ENCODE measurements at regions not wholly inside any gene's neighbourhood (a gene's known extent, or its start where the extent isn't known, plus 50 kb on each side); places are given as distances from the start of the nearest gene placed in this dataset.

DNA sequence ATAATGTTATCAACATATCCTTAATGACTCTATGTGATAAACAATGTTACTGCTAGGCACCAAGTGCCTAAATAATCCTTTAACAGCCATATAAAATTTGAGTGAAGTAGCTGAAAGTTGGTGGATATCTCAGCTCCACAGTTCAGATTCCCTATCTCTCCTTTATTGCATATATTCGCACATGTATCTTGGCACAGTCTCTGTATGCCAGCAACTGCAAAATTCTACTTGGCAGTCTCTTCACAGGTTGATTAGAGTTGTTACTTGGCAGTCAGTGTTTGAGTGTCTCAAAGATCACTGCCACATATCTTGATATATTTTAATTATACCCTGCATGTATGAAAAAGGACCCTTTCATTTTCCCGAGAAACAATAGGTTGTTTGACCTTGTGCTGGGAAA is 879.3 kb downstream of the OLFM4 start:
- DNase-seq = no peak

DNA sequence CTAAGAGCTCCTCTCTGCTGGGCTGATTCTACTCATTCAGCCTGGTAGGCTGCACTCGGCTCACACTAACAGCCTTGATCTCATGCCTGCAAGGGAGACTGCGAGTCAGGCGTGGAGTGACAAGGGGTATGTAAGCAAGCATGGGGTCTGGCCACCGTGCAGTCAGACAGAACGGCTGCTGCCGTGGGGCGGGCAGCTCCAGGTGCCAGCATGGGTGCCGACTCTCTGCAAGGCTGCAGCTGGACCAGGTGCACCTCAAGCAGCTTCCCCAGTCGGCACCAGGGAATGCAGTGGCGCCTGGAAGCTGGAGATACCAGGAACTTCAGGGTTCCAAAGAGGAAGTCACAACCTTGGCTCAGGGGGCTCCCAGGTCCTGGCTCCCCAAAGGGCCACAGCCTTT is 892.3 kb downstream of the OLFM4 start:
- no peak for DNase-seq

DNA sequence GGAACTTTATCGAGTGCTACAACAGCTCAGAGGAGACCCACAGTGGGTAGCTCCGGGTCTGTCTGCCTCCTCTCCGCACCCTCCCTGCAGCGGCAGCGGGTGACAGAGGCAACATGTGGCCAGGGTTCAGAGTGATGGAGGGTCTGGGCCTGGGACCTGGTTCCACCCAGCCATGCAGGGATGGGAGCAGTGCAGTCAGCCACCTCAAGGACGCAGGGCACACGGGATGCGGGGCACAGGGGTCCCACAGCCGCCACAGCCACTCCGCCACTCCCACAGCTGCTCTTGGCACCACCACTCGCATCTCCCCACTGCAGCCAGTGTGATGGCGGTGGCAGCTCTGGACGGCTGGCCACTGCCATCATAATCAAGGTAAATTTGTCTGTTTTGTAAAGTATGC is 892.9 kb downstream of the OLFM4 start:
- DNase-seq = no peak

DNA sequence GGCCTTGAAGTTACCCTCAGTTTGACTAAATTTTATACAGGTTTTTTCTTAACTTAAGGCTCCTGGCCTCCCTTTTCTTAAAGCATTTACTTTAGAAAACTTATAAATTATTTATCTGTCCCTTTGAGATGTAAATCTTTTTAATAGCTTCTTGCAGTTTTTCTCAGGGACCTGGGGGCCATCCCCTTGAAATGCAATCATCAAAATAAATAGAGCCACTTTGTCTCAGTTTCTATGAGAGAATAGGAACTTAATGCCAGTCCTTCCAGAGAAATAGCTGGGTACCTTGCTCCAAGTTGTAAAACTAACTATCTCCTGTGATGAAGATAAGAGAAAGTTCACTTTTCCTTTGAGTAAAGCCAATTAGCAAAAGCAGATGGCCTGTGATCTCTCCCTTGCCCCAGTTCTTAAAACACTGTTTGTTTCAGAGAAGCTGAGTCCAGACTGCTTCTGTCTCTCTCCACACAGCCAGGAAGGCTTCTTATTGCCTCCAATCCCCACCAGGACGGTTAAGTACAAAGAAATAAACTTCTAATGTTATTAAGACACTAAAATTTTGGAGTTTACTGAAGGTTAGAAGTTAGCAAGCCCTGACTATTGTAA is 913.1 kb downstream of the OLFM4 start:
- DNase-seq = no peak

DNA sequence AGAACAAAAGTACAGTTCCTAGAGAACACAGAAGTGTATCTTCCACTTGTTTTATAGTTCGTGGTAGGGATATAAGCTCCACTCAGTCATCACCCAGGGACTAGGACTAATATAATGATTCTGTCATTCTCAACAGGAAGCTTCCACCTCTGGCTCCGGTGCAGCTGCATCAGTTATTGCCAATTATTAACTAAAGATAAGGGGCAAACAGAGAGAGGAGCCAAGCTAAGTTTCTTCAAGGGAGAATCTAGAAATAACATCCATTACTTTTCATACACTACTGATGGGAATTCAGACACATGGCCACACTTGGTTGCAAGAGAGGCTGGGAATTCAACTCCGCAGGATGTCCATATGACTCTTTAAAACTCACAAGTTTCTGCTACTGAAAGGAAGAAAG is 917.9 kb downstream of the OLFM4 start:
- DNase-seq = no peak

DNA sequence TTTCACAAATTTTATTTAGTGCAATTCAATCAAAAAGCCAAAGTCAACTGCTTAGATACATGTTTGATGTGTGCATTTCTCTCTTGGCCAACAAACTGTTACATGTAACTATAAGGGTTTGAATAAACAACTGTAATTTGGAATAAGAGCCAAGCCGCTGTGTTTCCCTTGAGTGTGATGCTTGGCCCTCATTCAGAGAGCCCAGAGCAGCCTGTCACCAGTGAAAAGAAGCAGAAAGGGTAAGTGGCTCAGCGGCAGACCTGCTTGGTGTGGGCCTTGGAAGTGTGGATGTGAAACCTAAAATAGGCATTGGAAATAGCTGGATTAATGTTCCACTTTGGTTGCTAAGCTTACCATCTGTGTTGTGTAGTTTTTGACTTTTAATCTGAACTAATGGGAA is 924.6 kb downstream of the OLFM4 start:
- DNase-seq = no peak

All from DMS79 (cell line).